Upper lobe of left lung (tissue), 4 donors: ENCODE measurements at regions not wholly inside any gene's neighbourhood (a gene's known extent, or its start where the extent isn't known, plus 50 kb on each side); places are given as distances from the start of the nearest gene placed in this dataset.

Experiments
- CTCF ChIP-seq, 6 experiments: fragments of 450-650 bp in 4 of 6; fragments of 200-600 bp in 2 of 6; sonication (generic) in 2 of 6; IDR thresholded peaks; one replicate each; pipeline ENCODE4 v1.5.1; 2016 to 2019; ENCODE audit warnings: antibody characterized with exemption in 6 of 6
- EP300 ChIP-seq, 4 donors: sonication (generic); formaldehyde crosslinking; IDR thresholded peaks; one replicate each; pipeline ENCODE4 v1.5.1; 2017; ENCODE audit warnings: antibody characterized with exemption in 4 of 4, control low read depth in 2 of 4

- TF ChIP-seq EP300 (IDR thresholded peaks at IDR 0.05) = no peak
- TF ChIP-seq CTCF (IDR thresholded peaks at IDR 0.05) = no peak
Observed at GRCh38 chr7:13307040-13307439, 619.6 kb downstream of the ARL4A start.
